ENCODE measurements at regions not wholly inside any gene's neighbourhood (a gene's known extent, or its start where the extent isn't known, plus 50 kb on each side); places are given as distances from the start of the nearest gene placed in this dataset.

- no peak for DNase-seq (ENCODE audit: low spot score)
Measured at GRCh38 chr9:99537996-99538395, 283.7 kb upstream of the NR4A3 start.

GRCh38 chr9:99544526-99544925, 277.2 kb upstream of the NR4A3 start:
- no peak for DNase-seq (ENCODE audit: low spot score)

DNA sequence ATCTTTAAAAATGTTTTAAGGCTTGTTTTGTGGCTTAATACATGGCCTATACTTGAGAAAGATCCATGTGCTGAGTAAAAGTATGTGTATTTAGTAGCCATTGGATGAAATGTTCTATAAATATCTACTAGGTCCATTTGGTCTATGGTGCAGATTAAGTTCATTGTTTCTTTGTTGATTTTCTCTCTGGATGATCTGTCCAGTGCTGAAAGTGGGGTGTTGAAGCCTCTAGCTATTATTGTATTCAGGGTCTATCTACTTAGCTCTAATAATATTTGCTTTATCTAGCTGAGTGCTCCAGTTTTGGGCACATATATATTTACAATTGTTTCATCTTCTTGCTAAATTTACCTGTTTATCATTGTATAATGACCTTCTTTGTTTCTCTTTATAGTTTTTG, 272.2 kb upstream of the NR4A3 start:
- no peak for DNase-seq (ENCODE audit: low spot score)

DNA sequence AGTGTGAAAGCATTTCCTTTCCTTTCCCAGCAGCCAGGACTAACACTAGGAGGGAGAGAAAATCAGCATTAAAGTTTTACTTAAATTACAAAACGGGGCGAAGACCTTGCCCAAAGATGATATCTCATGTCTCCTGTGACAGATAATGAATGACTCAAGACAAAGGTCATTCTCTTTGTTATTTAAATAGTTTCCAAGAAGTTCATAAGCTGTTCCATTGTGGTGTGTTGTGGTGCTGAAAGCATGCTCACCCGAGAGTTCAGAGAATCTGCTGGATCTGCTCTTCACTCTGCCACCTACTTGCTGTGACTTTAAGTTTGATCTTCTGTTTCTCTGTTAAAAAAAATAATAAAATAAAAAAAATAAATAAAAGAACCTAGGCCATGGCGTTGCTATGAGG, 265.9 kb upstream of the NR4A3 start:
- DNase-seq (ENCODE audit: low spot score) = no peak

- peak; percentile 70 for DNase-seq (ENCODE audit: low spot score)
Measured at GRCh38 chr9:99556998-99557397, 264.7 kb upstream of the NR4A3 start.

- no peak for DNase-seq (ENCODE audit: low spot score)
Measured at GRCh38 chr9:99557816-99558215, 263.9 kb upstream of the NR4A3 start.

DNA sequence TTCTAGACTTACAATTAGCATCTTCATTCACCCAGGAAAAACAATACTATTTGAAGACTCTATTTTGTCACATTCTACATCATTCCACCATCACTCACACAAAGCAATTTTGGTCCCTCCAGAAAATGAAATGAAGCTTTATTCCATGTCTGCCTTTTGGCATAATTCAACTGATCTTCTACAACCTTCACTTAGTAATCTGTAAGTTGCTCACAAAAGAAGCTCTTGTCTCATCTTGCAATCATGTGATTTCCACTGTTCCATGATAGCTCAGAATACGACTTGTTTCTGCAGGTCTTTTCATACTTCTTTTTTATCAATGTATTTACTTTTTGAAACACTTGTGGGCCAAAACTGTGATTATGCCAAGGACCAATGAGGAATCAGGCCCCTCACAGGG, 261.9 kb upstream of the NR4A3 start:
- no peak for DNase-seq (ENCODE audit: low spot score)

GRCh38 chr9:99560561-99560960, 261.1 kb upstream of the NR4A3 start:
- no peak for DNase-seq (ENCODE audit: low spot score)

GRCh38 chr9:99561509-99561917, 260.2 kb upstream of the NR4A3 start:
- no peak for DNase-seq (ENCODE audit: low spot score)

DNA sequence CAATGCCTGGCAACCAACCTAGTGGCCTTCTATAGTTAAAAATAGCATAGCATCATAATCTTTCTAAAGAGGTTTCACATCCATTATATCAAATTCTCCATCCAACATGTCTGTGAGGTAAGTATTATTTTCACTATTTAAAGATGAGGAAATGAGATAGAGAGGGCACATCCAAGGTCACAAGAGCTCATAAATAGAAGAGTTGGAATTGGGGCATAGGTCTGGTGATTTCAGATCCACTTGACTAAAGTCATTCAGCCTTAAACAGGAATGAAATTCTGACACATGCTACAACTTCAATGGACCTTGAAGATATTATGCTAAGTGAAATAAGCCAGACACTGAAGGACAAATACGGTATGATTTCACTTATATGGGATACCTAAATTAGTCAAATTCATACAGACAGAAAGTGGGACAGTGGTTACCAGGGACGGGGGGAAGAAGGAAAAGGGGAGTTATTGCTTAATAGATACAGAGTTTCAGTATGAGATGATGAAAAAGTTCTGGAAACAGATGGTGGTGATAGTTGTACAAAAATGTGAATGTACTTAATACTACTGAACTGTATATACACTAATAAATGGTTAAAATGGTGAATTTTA, 259.6 kb upstream of the NR4A3 start:
- DNase-seq (ENCODE audit: low spot score) = no peak

DNA sequence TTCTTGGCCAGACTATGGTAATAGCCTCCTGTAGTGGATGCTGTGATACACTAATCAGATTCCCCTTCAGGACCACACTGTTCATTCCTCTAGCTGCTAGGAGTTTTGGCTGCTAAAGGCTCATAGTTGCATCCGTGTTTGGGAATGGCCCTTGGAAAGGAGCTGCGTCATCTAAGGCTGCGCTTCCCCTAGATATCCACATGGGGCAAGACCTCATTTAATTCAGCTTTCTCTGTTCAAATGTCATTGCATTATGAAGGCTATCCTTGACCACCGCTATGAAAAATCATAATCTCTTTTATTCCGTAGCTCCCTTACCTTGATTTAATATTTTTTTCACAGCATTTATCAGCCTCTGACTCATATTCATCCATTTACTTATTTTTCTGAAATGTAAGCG, 258.3 kb upstream of the NR4A3 start:
- no peak for DNase-seq (ENCODE audit: low spot score)

DNA sequence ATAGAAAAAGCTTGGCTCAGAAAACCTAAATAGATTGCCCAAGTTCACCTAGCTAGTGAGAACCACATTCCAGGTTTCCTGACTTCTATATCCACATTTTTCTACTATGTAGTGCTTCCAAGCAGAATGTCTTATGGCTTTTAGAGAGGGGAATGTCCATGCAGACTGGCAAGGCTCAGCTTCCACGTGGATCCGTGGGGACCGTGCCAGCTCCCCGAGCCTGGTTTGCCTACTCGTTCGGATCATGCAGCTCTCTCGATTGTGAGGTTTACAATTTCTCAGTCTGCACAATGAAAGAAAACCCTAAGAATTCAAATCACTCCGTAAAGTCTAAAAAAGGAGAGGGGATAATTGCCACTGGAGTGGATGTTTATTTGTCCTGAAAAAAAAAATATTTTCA, 256.5 kb upstream of the NR4A3 start:
- DNase-seq (ENCODE audit: low spot score) = no peak

GRCh38 chr9:99567436-99567835, 254.2 kb upstream of the NR4A3 start:
- DNase-seq (ENCODE audit: low spot score) = no peak

DNA sequence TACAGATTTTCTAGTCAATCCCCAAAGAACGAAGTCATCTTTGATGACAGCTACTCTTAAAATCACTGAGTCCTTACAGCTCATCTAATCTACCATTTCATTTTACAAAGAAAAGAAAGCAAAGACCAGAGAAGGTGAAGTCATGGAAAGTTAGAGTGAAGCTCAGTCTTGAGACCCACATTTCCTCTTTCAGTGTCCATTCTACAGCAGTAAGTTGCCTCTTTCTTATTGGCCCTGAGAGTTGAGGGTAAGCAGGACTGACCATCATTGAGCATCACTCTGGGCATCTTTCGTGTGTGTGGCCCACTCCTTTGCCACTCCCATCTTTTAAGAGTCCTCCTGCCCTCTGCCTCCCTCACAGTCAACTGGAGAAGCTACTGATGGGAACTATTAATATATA, 251.8 kb upstream of the NR4A3 start:
- DNase-seq (ENCODE audit: low spot score) = no peak

- no peak for DNase-seq (ENCODE audit: low spot score)
Measured at GRCh38 chr9:99572567-99572966, 249.1 kb upstream of the NR4A3 start.

- no peak for DNase-seq (ENCODE audit: low spot score)
Measured at GRCh38 chr9:99573085-99573484, 248.6 kb upstream of the NR4A3 start.

- no peak for DNase-seq (ENCODE audit: low spot score)
Measured at GRCh38 chr9:99573886-99574285, 247.8 kb upstream of the NR4A3 start.

- no peak for DNase-seq (ENCODE audit: low spot score)
Measured at GRCh38 chr9:99576002-99576401, 245.7 kb upstream of the NR4A3 start.

DNA sequence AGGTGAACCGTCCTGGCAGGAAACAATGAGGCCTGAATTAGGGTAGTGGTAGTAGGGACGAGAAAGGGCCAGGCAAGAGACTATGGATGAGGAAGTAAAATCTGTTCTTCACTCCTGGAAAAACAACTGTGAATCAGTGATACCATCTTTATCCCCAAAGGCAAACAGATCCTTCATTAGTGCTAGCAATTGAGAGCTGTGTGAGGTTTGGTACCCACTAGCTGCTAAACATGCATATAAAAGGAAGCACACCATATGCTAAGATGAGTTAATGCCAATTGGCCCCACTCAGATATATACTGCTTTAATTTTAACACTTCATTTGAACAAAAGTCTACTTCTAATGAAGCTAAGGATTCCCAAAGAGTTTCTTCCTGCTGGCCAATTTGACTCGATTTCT, 244.8 kb upstream of the NR4A3 start:
- no peak for DNase-seq (ENCODE audit: low spot score)

- DNase-seq (ENCODE audit: low spot score) = no peak
Measured at GRCh38 chr9:99577351-99577750, 244.3 kb upstream of the NR4A3 start.

- DNase-seq (ENCODE audit: low spot score) = no peak
Measured at GRCh38 chr9:99578666-99579065, 243.0 kb upstream of the NR4A3 start.

GRCh38 chr9:99579964-99580363, 241.7 kb upstream of the NR4A3 start:
- DNase-seq (ENCODE audit: low spot score) = no peak

GRCh38 chr9:99582814-99583213, 238.9 kb upstream of the NR4A3 start:
- no peak for DNase-seq (ENCODE audit: low spot score)

DNA sequence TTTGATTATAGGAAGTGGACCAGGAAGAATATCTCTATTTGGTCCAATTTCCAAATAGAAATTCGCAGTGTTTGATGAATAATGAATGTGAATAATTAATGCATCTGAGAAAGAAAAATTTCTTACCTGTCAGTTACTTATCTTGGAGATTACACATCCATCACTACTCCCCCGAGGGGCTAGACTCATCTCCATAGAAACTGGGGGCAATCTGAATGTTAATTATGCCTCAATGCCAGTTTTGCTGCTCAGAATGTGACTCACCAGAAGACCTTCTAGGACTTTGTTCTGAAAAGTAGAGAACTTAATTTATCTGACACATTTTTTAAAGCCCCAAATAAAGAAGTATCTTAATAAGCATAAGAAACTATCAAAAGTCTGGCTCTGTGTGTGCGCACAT, 233.4 kb upstream of the NR4A3 start:
- no peak for DNase-seq (ENCODE audit: low spot score)

GRCh38 chr9:99588747-99589146, 232.9 kb upstream of the NR4A3 start:
- no peak for DNase-seq (ENCODE audit: low spot score)

All from SW480 (cell line).